HG03103 (cell line): ENCODE measurements at regions not wholly inside any gene's neighbourhood (a gene's known extent, or its start where the extent isn't known, plus 50 kb on each side); places are given as distances from the start of the nearest gene placed in this dataset.

Experiments used
- ATAC-seq: cut with Tn5 transposase; IDR thresholded peaks from one replicate; pipeline ENCODE4 v1.9.1; 2021; ENCODE audit warnings: low read depth; ENCODE audit not compliant: unreplicated experiment

DNA sequence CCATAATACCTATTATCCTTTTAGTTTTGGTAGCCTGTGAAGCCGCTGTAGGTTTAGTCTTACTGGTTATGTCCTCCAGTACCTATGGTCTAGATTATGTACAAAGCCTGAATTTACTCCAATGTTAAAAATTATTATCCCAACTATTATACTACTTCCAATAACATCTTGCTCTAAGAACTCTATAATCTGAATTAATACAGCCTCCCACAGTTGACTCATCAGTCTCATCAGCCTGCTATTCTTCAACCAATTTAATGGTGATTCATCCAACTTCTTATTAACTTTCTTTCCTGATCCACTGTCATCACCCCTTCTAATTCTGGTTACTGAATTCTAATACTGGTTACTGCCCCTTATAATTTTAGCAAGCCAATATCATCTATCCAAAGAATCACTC lies 370.3 kb upstream of the OPRM1 start:
- ATAC-seq = no peak

DNA sequence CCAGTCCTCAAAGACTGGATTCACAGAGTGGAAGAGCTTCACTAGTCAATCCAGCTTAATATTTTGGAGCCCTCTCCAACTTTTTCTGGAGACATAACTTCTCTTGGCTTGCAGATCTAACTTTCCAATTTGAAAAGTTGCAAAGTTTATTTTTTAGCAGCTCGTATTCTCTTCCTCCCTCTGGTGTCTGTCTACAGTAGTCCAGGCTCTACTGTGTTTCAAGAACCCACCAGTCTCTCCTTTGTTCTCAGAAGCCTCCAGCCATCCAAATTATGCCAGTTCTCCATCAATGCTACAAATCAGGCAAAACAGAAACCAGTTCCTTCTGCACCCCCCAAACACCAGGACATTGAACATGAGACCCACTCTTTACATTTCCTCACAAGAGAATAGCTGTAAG lies 376.1 kb upstream of the OPRM1 start:
- no peak for ATAC-seq

DNA sequence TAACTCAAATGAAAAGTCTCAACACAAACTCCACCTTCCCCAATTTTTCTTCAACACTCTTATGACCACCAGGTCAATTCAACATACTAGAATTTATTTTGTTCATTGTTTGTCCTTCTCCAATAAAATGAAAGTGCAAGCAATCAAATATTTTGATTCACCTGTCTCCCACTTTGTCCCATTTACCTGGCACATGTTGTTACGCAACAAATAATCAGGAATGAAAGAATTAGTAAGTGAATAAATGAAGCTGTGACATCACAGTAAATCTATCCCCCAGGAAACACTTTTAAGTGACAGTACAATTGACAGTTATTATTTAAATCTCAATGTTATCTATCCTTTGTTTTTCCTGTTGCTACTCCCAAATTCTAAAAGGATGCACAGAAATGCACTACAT lies 393.7 kb upstream of the OPRM1 start:
- no peak for ATAC-seq

DNA sequence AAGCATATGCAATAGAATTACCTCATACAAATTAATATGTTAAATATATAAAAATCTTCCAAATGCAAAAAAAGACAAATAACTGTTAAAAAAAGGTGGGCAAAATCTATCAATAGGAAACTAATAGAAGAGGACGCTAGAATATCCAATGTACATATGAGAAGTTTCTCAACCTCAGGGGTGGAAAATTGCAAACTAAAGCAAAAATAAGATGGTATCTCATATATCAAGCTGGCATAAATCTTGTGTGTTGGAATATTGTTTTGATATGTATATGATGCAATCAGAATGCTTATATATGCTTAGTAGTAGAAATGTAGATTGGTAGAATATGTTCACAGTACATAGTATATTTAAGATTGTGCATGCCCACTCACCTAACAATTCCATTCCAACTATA lies 395.0 kb upstream of the OPRM1 start:
- no peak for ATAC-seq

DNA sequence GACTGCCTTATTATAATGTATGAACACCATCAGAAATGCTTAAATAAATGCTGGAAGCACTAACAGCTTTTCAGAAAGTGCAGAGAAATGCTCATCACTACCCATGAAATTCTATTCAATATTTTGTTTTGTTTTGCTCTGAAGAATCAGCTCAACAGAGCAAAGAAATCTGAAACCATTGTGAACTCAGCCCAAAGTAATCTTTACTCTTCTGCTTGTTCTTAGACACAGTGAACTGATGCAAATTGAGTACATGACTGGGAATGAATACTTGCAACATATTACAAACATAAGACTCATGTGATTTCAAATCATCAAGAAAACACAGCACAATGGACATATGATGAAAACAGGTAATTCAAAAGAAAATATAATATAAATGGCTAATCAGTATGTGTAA lies 404.6 kb upstream of the OPRM1 start:
- ATAC-seq = no peak

DNA sequence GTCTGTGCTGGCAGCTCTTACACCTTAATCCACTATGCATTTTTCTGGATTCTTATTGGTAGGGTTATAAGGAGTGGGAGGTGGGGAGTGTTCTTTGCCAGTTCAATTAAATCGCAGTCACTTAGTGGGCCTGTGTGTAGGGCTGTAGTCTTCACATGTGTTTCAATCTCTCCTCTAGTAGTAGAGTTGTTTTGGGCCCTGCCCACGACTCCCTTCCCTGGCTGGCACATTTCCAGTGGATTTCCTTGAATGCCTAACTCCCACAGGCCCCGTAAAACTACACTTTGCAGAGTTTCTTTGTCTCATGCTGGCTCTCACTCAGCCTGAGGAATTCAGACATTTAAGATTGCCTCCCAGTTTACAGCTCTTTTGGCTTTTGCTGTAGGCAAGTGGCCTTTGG lies 414.0 kb upstream of the OPRM1 start:
- no peak for ATAC-seq

DNA sequence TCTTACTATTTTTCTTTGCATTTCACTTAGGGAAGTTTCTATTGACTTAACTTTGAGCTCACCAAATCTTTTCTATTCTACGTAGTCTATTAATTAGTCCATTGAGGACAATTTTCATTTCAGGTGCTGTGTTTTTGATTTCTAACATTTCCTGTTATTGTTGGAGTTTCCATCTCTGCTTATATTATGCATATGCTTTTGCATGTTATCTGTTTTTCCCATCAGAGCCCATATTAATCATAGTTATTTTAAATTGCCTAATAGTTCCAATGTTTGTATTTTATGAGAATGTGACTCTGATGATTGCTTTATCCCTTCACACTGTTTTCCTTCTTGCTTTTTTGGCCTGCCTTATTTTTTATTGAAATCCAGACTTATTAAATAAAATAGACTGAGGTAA lies 414.5 kb upstream of the OPRM1 start:
- ATAC-seq = no peak

DNA sequence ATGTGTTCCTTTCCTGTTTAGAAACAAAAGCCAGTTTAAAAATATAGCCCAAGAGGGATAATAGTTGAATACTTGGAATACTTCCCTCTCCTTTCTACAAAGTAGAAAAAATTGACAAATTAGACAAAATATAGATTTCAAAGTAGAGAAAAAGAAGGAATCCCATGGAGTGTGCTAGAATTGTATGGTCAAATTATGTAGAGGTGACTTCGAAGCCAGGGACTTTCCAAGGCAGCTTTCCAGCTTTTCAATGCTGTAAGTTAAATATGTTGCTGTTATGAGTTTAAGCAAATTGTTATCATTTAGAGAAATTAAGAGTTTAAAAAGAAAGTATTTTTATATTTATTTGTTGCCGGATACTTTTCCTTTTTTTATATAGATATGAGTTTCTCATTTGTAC lies 415.5 kb upstream of the OPRM1 start:
- no peak for ATAC-seq

DNA sequence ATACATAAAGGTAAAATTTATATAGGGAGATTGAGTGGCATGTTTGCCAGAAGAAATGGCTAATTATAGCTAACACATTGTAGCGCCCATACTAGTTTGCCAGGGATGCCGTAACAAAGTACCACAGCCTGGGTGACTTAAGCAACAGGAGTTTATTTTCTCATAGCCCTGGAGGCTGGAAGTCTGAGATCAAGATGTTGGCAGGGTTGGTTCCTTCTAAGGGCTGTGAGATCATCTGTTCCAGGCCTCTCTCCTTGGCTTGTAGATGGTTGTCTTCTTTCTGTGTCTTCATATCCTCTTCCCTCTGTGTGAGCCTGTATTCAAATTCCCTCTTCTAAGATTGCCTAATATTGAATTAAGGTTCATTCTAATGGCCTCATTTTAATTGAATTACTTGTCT lies 417.5 kb upstream of the OPRM1 start:
- no peak for ATAC-seq

DNA sequence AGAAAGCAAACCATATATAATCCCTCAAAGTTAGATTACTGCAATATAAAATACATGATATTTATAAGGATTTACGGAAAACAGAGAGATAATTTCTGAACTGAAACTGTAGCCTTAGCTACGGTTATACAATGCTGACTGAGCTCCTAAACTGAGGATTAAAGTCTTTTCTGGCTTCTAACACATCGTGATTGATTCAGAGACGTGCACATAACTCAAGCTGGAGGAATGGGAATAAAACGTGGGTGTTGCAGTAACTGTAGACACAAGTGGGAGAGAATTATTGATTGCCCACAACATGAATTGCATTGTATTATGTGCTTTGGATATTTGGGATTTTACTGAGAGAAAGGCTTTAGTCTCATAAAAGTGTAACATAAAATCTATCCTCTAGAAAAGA lies 418.0 kb upstream of the OPRM1 start:
- ATAC-seq = no peak

DNA sequence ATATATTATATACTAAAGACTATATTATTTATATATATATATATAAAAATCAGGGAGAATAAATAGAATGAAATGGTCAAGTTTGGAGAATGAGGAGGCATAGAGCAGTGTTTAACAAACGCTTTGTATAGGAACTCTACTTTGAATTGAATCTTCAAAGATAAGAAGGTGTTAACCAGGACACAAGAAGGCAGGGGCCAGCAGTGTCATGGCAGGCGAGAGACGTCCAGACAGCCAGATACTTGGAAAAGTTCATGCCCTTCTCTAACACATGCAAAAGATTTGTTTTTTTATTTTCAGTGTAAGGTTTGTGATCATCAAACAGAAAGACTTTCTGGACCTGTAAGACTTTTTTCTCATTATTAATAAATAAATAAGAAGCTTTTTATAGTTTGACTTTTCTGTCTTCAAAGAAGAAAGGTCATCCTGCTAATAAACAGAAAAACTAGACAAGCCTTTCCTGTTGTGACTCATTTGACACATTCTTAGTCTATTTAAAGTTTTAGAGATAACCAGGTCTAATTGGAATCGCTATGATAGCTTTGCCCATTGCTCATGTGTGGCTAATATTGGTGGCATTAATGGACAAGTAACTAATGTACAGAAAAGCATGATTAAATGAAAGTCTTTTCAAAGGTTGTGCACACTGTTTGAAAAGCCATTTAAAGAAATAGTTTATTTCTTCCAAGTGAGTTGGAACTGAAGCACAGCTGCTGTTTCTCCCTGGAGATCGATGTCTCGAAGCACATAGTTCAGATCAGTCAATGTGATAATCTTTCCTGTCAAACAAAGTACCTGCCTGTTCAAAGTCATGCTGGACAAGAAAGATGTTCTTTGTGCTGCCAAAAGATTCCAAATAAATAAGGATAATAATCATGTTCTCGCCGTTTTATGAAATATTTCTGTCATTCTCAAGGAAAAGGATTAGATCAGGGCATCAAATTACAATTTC lies 420.4 kb upstream of the OPRM1 start:
- ATAC-seq = no peak

DNA sequence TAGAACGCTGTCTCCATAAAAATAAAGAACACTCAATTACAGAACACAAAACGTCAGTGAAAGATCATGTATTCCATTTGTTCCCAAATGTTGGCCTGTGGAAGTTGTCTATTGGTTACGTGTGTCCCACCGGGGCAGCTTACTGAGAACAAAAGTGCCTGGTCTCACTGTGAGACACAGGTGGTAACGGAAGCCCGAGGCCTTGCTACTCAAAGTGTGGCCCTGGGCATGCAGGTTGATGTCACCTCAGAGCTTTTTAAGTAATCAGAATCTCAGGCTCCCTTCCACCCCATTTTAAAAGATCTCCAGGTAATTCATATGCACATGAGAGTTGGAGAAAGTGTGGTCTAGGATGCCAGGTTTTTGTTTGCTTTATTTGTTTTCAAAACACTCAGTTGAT lies 422.5 kb upstream of the OPRM1 start:
- no peak for ATAC-seq

DNA sequence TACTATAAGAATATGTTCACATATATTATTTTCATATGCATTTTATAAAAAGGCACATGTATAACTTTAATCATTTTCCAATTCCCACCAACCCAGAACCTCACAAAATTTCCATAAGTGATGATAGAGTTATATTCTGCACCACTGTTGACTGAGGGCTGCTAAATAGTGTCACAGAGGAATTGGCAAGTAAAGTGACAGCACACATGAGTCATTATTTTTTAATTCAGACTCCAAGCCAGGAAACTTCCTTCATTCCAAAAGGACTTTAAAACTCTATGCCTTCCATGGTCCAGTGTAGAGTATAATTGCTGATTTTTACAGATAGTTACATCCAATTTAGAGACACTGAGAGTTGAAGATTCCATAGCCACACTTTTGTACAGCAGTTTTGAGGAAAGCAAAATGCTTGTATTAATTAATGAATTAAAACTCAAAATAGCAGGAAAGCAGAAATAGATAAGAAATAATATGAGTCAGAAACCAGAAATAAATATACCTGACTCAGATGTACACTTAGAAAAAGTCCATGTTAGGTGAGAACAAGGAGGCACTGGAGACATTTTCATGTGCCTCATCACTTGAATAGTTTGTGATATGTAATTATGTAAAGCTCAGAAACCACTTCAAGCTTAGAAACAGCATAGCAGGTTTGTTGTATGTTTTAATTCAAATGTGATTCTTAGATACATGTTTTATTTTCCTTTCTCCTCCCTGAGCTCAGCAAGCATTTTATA lies 425.2 kb upstream of the OPRM1 start:
- ATAC-seq = no peak

DNA sequence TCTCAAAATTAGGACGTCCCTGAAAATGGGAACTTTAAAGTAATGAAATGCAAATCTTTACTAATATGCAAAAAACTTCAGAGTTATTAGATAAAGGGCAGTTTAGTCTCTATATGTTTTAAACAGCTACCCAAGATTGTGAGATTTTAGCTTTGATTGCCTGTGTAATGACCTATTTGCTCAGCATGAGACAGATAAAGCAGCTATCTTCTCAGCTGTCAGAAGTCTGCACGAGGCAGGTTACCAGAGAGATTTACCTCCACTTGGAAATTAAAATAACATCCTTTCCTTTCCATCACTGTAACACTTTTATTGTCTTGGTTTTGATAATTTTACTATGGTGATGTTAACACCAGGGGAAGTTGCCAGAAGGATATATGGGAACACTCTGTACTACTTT lies 436.6 kb upstream of the OPRM1 start:
- no peak for ATAC-seq

DNA sequence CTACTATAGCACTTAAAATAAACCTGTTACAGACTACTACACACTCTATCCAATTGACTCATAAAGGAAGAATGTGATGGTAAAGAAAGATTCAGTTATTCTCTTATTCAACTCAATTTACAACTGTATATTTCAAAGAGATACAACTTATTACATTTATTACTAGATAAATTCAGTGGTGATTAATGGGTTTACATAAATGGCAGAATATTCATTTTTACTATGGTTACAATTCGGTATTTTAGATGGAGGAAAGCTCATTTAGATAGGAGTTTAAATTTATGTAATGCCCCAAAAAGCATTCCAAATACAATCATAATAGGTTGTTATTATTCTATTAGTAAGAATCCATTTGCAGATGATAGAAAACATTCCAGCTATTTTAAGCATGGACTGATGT lies 439.1 kb upstream of the OPRM1 start:
- ATAC-seq = no peak

DNA sequence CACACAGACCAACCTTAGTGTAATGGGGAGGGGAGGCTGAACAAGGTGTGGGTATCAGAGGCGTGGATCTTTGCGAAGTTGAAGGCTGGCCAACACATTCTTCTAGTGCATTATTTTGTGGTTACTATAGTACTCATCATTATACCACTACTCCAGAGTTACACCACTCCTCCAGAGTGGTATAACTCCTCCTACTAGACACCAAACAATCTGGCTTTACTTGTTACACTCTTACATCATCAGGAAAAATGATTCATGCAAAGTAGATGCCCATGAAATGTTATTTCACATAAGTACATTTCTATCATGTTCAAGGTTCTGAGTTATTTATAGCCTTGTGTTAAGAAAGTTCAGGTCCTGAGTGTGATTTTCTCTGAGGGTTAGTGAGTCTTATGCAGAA lies 443.1 kb upstream of the OPRM1 start:
- ATAC-seq = no peak

DNA sequence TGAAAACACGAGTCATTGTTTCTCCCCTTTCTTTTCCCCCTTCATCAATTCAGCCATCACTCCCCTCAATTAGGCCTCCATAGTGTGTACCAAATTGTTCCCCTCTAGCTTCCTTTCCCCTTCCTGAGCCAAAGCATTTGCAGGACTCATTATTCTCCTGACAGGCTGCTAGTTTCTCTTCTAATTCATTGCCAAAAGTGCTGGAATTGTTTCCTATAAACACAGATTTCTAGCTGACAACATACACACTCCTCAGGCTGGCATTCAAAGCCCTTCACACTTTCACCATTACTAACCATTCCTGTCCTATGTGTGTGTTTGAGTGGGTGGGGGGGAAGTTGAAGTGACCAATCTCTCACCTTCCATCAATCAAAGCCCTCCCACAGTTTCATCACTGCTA lies 444.2 kb upstream of the OPRM1 start:
- no peak for ATAC-seq

DNA sequence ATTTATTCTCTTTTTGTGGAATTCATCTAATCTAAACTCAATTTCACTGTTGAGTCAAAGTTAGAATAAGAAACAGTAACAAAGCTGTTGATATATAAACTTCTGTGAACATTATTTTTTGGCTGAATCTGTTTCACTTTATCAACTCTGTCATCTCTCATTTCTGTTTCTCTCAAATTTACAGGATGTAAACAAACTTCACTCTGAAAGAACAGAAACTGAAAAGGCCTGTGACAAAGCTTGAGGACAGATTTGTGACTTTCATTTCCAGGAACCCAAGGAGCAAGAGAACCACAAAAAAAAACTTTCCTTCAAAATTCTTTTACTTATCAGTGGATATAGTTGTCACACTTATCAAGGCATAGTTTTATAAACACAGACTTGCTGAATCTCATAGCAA lies 447.9 kb upstream of the OPRM1 start:
- no peak for ATAC-seq

DNA sequence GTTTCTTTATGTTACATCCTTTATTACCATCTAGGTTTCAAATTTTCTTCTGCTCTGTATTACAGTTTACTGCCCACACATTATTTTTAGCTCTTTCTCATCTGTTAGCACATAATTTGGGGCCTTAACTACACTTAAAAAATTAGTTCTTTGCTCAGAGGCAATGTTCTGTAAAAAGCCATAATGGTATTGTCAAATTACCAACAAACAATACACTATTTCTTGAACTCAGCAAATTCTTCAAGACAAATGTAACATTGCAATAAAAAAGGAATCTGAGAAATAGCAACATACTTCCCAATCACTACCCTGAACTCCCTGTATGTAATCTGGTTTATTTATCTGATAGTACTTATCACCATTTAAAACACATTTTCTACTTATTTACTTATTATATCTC lies 448.6 kb upstream of the OPRM1 start:
- ATAC-seq = no peak

DNA sequence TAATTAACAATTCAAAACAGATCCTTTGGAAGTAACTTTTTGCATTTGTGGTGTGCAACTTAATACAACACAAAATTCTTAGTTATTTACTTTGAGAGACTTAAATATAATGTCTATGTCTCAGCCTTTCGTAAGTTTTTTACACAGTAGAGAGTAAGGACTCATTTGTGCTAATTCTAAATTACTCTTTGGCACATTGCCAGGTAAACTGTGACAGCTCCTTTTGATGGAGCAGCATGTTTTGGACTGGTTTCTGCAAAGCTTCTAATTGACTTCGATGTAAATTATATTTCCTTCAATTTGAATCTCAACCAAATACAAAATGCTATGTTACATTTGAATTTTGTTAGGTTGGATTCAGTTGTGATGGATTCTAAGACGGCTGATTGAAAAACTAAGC lies 450.7 kb upstream of the OPRM1 start:
- no peak for ATAC-seq

DNA sequence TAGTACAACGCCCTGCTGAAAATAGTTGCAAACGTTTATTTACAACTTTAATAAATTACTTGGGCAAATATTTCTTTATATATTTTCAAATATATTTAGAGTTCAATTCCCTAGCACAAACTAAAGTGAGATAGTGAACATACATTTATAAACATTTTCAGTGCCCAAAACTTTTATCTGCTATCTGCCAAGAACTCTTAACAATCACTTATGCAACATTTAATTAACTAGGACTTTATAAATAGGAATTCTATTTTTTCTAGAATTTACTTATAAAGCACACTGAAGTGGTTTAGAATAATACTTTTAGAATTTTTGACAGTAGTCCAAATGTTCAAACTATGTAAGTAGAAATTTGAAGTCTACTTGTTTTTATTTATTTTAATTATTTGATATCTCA lies 452.6 kb upstream of the RGS17 start:
- ATAC-seq = no peak

DNA sequence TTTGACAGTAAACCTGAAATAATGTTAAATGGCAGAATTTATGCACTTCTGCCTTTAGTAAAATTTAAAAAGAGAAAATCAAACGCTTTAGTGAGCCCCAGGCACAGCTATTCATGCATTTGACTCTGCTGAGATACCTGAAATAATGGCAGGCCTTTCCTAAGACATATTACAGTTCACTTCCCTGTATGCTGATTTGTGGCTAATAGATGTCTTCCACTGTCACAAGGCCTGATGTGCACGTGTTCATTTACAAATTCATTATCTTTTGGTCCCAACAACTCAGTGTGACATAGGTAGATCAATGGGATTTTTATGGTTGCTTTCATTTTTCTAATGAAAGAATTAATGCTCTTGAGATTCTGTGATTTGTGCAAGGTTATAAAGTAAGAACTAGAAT lies 449.7 kb upstream of the RGS17 start:
- no peak for ATAC-seq
